B cell (primary cell): ENCODE measurements at regions not wholly inside any gene's neighbourhood (a gene's known extent, or its start where the extent isn't known, plus 50 kb on each side); places are given as distances from the start of the nearest gene placed in this dataset.

Source experiments
- EZH2 ChIP-seq: IDR thresholded peaks from 2 replicates; pipeline ENCODE4 v1.6.1; 2012; ENCODE audit warnings: borderline replicate concordance, low read depth, mild to moderate bottlenecking, moderate library complexity, low read length; ENCODE audit not compliant: insufficient read depth, poor library complexity, severe bottlenecking
- TF ChIP-seq, protein P1 (sequence below): fragments of 200-600 bp; IDR thresholded peaks from one replicate; pipeline ENCODE4 v1.8.0; 2022; ENCODE audit warnings: antibody characterized with exemption, mild to moderate bottlenecking

DNA sequence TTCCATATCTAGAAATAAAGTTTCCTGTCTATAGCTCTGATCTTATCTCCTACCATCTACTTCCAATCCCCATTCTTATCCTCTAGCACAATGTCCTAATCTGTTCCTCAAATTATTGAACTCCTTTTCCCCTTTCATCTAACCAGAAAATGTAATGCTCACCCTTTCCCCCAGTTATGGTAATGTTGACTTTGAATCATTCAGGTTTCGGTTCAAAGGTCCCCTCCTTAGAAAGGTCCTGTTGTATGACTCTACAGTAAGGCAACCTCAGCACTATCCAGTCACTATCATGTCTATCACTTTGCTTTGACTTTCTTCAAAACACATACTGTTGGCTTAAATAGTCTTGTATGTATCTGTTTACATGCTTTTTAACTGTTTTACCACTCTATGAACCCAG is 264.2 kb upstream of the PCDH15 start:
- TF ChIP-seq, protein P1, sequence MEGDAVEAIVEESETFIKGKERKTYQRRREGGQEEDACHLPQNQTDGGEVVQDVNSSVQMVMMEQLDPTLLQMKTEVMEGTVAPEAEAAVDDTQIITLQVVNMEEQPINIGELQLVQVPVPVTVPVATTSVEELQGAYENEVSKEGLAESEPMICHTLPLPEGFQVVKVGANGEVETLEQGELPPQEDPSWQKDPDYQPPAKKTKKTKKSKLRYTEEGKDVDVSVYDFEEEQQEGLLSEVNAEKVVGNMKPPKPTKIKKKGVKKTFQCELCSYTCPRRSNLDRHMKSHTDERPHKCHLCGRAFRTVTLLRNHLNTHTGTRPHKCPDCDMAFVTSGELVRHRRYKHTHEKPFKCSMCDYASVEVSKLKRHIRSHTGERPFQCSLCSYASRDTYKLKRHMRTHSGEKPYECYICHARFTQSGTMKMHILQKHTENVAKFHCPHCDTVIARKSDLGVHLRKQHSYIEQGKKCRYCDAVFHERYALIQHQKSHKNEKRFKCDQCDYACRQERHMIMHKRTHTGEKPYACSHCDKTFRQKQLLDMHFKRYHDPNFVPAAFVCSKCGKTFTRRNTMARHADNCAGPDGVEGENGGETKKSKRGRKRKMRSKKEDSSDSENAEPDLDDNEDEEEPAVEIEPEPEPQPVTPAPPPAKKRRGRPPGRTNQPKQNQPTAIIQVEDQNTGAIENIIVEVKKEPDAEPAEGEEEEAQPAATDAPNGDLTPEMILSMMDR, result no peak
- no peak for TF ChIP-seq EZH2
